CD8-positive, alpha-beta memory T cell (primary cell): ENCODE measurements at regions not wholly inside any gene's neighbourhood (a gene's known extent, or its start where the extent isn't known, plus 50 kb on each side); places are given as distances from the start of the nearest gene placed in this dataset.

Source experiments
- CTCF ChIA-PET: fragments of 350-600 bp; sonication (Branson Sonifier 250); formaldehyde crosslinking; loops from one replicate; lab custom pipeline; 2021; ENCODE audit warnings: antibody characterized with exemption; lab: Charles Lee
- POLR2A ChIA-PET: fragments of 350-600 bp; sonication (Branson Sonifier 250); formaldehyde crosslinking; loops from one replicate; lab custom pipeline; 2021; ENCODE audit warnings: antibody characterized with exemption; lab: Charles Lee
- DNase-seq, 5 donors: peaks; one replicate each; pipeline versions ENCODE4 v3.0.0 to v3.0.0-alpha.2; 2020 to 2022; ENCODE audit warnings: mixed read lengths in 1 of 5
- H3K27ac ChIP-seq: one replicate; pipeline ENCODE4 v1.7.0; 2013; ENCODE audit warnings: low read depth, mild to moderate bottlenecking, low read length, moderate library complexity
- H3K27me3 ChIP-seq: 2 replicates; pipeline ENCODE4 v1.7.0; 2013; ENCODE audit warnings: low read length, mild to moderate bottlenecking; ENCODE audit not compliant: insufficient read depth, poor library complexity, severe bottlenecking
- H3K36me3 ChIP-seq: 2 replicates; pipeline ENCODE4 v1.7.0; 2013; ENCODE audit warnings: mild to moderate bottlenecking, low read length, moderate library complexity; ENCODE audit not compliant: insufficient read depth
- H3K4me1 ChIP-seq: 2 replicates; pipeline ENCODE4 v1.7.0; 2013; ENCODE audit warnings: mild to moderate bottlenecking, low read length, moderate library complexity; ENCODE audit not compliant: insufficient read depth
- H3K4me3 ChIP-seq: 2 replicates; pipeline ENCODE4 v1.7.0; 2013; ENCODE audit warnings: mild to moderate bottlenecking, low read length
- H3K9me3 ChIP-seq: 2 replicates; pipeline ENCODE4 v1.7.0; 2013; ENCODE audit warnings: mild to moderate bottlenecking, low read length
- H3K27ac Mint-ChIP-seq, 8 donors: one replicate each; pipeline ENCODE4 v1.8.0; 2020 to 2021; ENCODE audit warnings: mixed read lengths in 8 of 8, mild to moderate bottlenecking in 6 of 8, inconsistent platforms in 3 of 8, moderate library complexity in 3 of 8
- H3K27me3 Mint-ChIP-seq, 2 donors: one replicate each; pipeline ENCODE4 v1.8.0; 2020 to 2021; ENCODE audit warnings: mixed read lengths in 2 of 2, mild to moderate bottlenecking in 1 of 2, moderate library complexity in 1 of 2
- H3K36me3 Mint-ChIP-seq, 3 donors: one replicate each; pipeline ENCODE4 v1.8.0; 2020 to 2021; ENCODE audit warnings: mixed read lengths in 3 of 3, inconsistent platforms in 1 of 3, mild to moderate bottlenecking in 1 of 3
- H3K4me1 Mint-ChIP-seq, 3 donors: one replicate each; pipeline ENCODE4 v1.8.0; 2020 to 2021; ENCODE audit warnings: mixed read lengths in 3 of 3, inconsistent platforms in 1 of 3, mild to moderate bottlenecking in 1 of 3
- H3K4me3 Mint-ChIP-seq, 7 donors: one replicate each; pipeline ENCODE4 v1.8.0; 2020 to 2021; ENCODE audit warnings: mixed read lengths in 7 of 7, mild to moderate bottlenecking in 6 of 7, moderate library complexity in 4 of 7, inconsistent platforms in 2 of 7
- H3K9me3 Mint-ChIP-seq, 5 donors: one replicate each; pipeline ENCODE4 v1.8.0; 2020 to 2022; ENCODE audit warnings: mixed read lengths in 5 of 5, mild to moderate bottlenecking in 3 of 5, moderate library complexity in 2 of 5, inconsistent platforms in 1 of 5

GRCh38 chr9:104326912-104327311, 177.2 kb upstream of the OR13F1 start:
- H3K9me3 ChIP-seq = no peaks in the 10 kb centered on the region
- Mint-ChIP-seq H3K27ac (no peak overlapping the region), H3K36me3 (no peaks in the 10 kb centered on the region), H3K27me3 (no peaks in the 10 kb centered on the region), H3K4me3 (no peak overlapping the region), H3K4me1 (no peaks in the 10 kb centered on the region), H3K9me3 (peaks cover 0 to 6% (median under 1%) of the 10 kb centered on the region in 5 donors)
- ChIA-PET POLR2A (no interaction called here), CTCF (no interaction called here)
- H3K27ac ChIP-seq = no peak overlapping the region
- no peak overlapping the region for H3K4me3 ChIP-seq
- H3K36me3 ChIP-seq = no peaks in the 10 kb centered on the region
- H3K4me1 ChIP-seq = no peaks in the 10 kb centered on the region
- DNase-seq = no peak
- H3K27me3 ChIP-seq = no peaks in the 10 kb centered on the region

DNA sequence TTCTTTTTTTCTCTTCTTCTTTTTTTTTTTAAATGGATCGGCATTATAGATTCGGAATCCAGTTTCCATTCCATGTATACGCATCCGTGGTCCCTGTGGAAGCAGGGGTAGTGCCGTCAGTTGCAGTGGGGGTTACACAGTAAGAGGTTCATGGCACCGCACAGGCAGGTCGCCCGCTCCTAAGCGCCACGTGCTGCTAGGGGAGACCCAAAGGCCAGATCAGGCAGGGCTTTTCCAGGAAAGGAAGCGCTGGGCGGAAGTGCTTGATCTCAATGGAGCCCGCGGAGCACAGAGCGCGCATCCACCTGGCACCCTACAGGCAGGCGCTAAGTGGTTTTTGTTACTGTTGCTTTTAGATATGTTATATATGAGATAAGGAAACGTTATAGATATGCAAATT, 174.8 kb upstream of the OR13F1 start:
- Histone ChIP-seq H3K4me1 (no peaks in the 10 kb centered on the region), H3K36me3 (no peaks in the 10 kb centered on the region), H3K27me3 (no peaks in the 10 kb centered on the region), H3K27ac (no peak overlapping the region), H3K4me3 (no peak overlapping the region), H3K9me3 (no peaks in the 10 kb centered on the region)
- Mint-ChIP-seq H3K4me1 (no peaks in the 10 kb centered on the region), H3K4me3 (no peak overlapping the region), H3K36me3 (no peaks in the 10 kb centered on the region), H3K9me3 (peaks cover 0 to 6% (median 1%) of the 10 kb centered on the region in 5 donors), H3K27ac (no peak overlapping the region), H3K27me3 (no peaks in the 10 kb centered on the region)
- DNase-seq = no peak
- ChIA-PET POLR2A (no interaction called here), CTCF (no interaction called here)

GRCh38 chr9:104330841-104331240, 173.2 kb upstream of the OR13F1 start:
- no peak overlapping the region for H3K27ac Mint-ChIP-seq
- H3K4me1 Mint-ChIP-seq = no peaks in the 10 kb centered on the region
- Histone ChIP-seq H3K4me1 (no peaks in the 10 kb centered on the region), H3K27me3 (no peaks in the 10 kb centered on the region), H3K9me3 (no peaks in the 10 kb centered on the region), H3K4me3 (no peak overlapping the region), H3K36me3 (no peaks in the 10 kb centered on the region), H3K27ac (no peak overlapping the region)
- H3K9me3 Mint-ChIP-seq = peaks cover 0 to 10% (median 3%) of the 10 kb centered on the region in 5 donors
- CTCF ChIA-PET = no interaction called here
- H3K27me3 Mint-ChIP-seq = no peaks in the 10 kb centered on the region
- no peak overlapping the region for H3K4me3 Mint-ChIP-seq
- POLR2A ChIA-PET = no interaction called here
- no peaks in the 10 kb centered on the region for H3K36me3 Mint-ChIP-seq
- DNase-seq = no peak

GRCh38 chr9:104334549-104334948, 169.5 kb upstream of the OR13F1 start:
- POLR2A ChIA-PET = no interaction called here
- DNase-seq = no peak
- CTCF ChIA-PET = no interaction called here
- Histone ChIP-seq H3K4me3 (no peak overlapping the region), H3K27ac (no peak overlapping the region), H3K9me3 (no peaks in the 10 kb centered on the region), H3K4me1 (no peaks in the 10 kb centered on the region), H3K36me3 (no peaks in the 10 kb centered on the region), H3K27me3 (no peaks in the 10 kb centered on the region)
- H3K27ac Mint-ChIP-seq = no peak overlapping the region
- H3K9me3 Mint-ChIP-seq = peaks cover 0 to 7% (median 3%) of the 10 kb centered on the region in 5 donors
- H3K4me3 Mint-ChIP-seq = no peak overlapping the region
- no peaks in the 10 kb centered on the region for H3K36me3 Mint-ChIP-seq
- H3K27me3 Mint-ChIP-seq = peaks cover 0 to 2% of the 10 kb centered on the region in 2 donors
- H3K4me1 Mint-ChIP-seq = no peaks in the 10 kb centered on the region

- H3K36me3 Mint-ChIP-seq = no peaks in the 10 kb centered on the region
- no peaks in the 10 kb centered on the region for H3K36me3 ChIP-seq
- H3K27ac Mint-ChIP-seq = no peak overlapping the region
- no peaks in the 10 kb centered on the region for H3K4me1 ChIP-seq
- POLR2A ChIA-PET = no interaction called here
- H3K4me1 Mint-ChIP-seq = no peaks in the 10 kb centered on the region
- CTCF ChIA-PET = no interaction called here
- H3K4me3 ChIP-seq = no peak overlapping the region
- peaks cover 0 to 2% of the 10 kb centered on the region in 2 donors for H3K27me3 Mint-ChIP-seq
- H3K9me3 ChIP-seq = no peaks in the 10 kb centered on the region
- no peak overlapping the region for H3K4me3 Mint-ChIP-seq
- no peak overlapping the region for H3K27ac ChIP-seq
- H3K27me3 ChIP-seq = no peaks in the 10 kb centered on the region
- peaks cover 0 to 4% (median 1%) of the 10 kb centered on the region in 5 donors for H3K9me3 Mint-ChIP-seq
- DNase-seq = no peak
Observed at GRCh38 chr9:104339692-104340091, 164.4 kb upstream of the OR13F1 start.

DNA sequence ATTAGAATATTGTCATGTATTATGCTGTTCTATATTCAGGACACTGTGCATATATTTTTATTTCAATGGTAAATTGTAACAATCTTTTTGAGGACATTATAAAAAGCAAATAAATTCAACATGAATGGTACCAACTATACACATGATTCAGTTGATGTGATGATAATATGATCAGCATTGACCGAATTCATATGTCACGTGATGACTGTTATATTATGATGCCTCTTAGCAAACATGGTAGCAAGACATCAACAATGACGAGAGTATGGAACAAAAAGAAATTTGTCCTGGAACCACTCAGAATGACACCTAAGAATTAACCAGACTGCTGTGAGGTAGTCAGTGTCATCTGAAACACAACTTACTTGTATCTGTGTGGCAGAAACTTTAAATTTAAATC, 161.5 kb upstream of the OR13F1 start:
- ChIA-PET POLR2A (no interaction called here), CTCF (no interaction called here)
- Histone ChIP-seq H3K36me3 (no peaks in the 10 kb centered on the region), H3K4me1 (no peaks in the 10 kb centered on the region), H3K27me3 (no peaks in the 10 kb centered on the region), H3K9me3 (no peaks in the 10 kb centered on the region), H3K27ac (no peak overlapping the region), H3K4me3 (no peak overlapping the region)
- no peaks in the 10 kb centered on the region for H3K27me3 Mint-ChIP-seq
- H3K27ac Mint-ChIP-seq = no peak overlapping the region
- no peaks in the 10 kb centered on the region for H3K36me3 Mint-ChIP-seq
- peaks cover 0 to 1% (median 0%) of the 10 kb centered on the region in 5 donors for H3K9me3 Mint-ChIP-seq
- no peak overlapping the region for H3K4me3 Mint-ChIP-seq
- no peak for DNase-seq
- H3K4me1 Mint-ChIP-seq = no peaks in the 10 kb centered on the region

- Mint-ChIP-seq H3K4me1 (no peaks in the 10 kb centered on the region), H3K4me3 (no peak overlapping the region), H3K27me3 (no peaks in the 10 kb centered on the region), H3K27ac (no peak overlapping the region), H3K9me3 (peaks cover 0 to 1% (median 0%) of the 10 kb centered on the region in 5 donors), H3K36me3 (no peaks in the 10 kb centered on the region)
- Histone ChIP-seq H3K27me3 (no peaks in the 10 kb centered on the region), H3K9me3 (no peaks in the 10 kb centered on the region), H3K4me1 (no peaks in the 10 kb centered on the region), H3K27ac (no peak overlapping the region), H3K4me3 (no peak overlapping the region), H3K36me3 (no peaks in the 10 kb centered on the region)
- DNase-seq = no peak
- ChIA-PET CTCF (no interaction called here), POLR2A (no interaction called here)
Observed at GRCh38 chr9:104345061-104345460, 159.0 kb upstream of the OR13F1 start.

GRCh38 chr9:104350541-104350940, 153.5 kb upstream of the OR13F1 start:
- no peaks in the 10 kb centered on the region for H3K9me3 ChIP-seq
- ChIA-PET POLR2A (no interaction called here), CTCF (no interaction called here)
- no peaks in the 10 kb centered on the region for H3K27me3 ChIP-seq
- H3K4me3 ChIP-seq = no peak overlapping the region
- Mint-ChIP-seq H3K9me3 (no peaks in the 10 kb centered on the region), H3K27ac (no peak overlapping the region), H3K27me3 (peaks cover 0 to 2% of the 10 kb centered on the region in 2 donors), H3K36me3 (no peaks in the 10 kb centered on the region), H3K4me1 (no peaks in the 10 kb centered on the region), H3K4me3 (no peak overlapping the region)
- no peaks in the 10 kb centered on the region for H3K4me1 ChIP-seq
- H3K36me3 ChIP-seq = no peaks in the 10 kb centered on the region
- no peak for DNase-seq
- no peak overlapping the region for H3K27ac ChIP-seq

- DNase-seq = no peak
- H3K27me3 ChIP-seq = no peaks in the 10 kb centered on the region
- ChIA-PET POLR2A (no interaction called here), CTCF (no interaction called here)
- Mint-ChIP-seq H3K27ac (no peak overlapping the region), H3K36me3 (no peaks in the 10 kb centered on the region), H3K27me3 (peaks cover 0 to 2% of the 10 kb centered on the region in 2 donors), H3K4me3 (no peak overlapping the region), H3K9me3 (no peaks in the 10 kb centered on the region), H3K4me1 (no peaks in the 10 kb centered on the region)
- H3K4me3 ChIP-seq = no peak overlapping the region
- no peaks in the 10 kb centered on the region for H3K4me1 ChIP-seq
- no peak overlapping the region for H3K27ac ChIP-seq
- H3K36me3 ChIP-seq = no peaks in the 10 kb centered on the region
- H3K9me3 ChIP-seq = no peaks in the 10 kb centered on the region
Observed at GRCh38 chr9:104351726-104352125, 152.3 kb upstream of the OR13F1 start.
